ENCODE measurements at regions not wholly inside any gene's neighbourhood (a gene's known extent, or its start where the extent isn't known, plus 50 kb on each side); places are given as distances from the start of the nearest gene placed in this dataset.

DNA sequence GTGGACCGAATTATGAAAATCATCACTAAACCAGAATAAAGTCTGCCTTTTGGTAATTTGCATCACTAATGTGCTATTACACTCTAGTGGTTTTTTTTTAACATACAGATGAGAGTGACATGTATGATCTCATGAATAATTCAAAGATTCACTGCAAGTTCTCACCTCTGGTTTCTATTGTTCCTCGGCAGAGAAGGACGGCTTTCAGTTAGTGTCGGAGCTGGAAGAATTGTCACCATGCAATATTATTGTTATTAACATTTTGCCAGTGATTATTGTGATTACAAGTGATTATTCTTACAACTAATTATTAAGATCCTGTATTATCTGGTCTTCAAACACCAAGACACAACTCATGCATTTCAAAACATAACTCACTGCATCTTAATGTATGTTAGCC is 366.6 kb upstream of the RPS23 start:
- H3K27ac ChIP-seq (ENCODE audit: low read depth, low read length) = no peak overlapping the region
- H3K4me2 ChIP-seq (ENCODE audit: low read length) = no peak overlapping the region
- no peaks in the 10 kb centered on the region for H4K20me1 ChIP-seq (ENCODE audit: insufficient read depth, low read length)
- peaks cover 6% of the 10 kb centered on the region for H3K4me1 ChIP-seq (ENCODE audit: insufficient read depth, low read length)
- FAIRE-seq (no peak), DNase-seq (ENCODE audit: low read depth) (no peak)
- no peaks in the 10 kb centered on the region for H3K9me3 Mint-ChIP-seq (ENCODE audit: unreplicated experiment)
- no peaks in the 10 kb centered on the region for H3K36me3 Mint-ChIP-seq (ENCODE audit: low read depth, unreplicated experiment)
- H3K4me1 Mint-ChIP-seq (ENCODE audit: low read depth, unreplicated experiment) = peaks cover 2% of the 10 kb centered on the region
- H3K27ac Mint-ChIP-seq (ENCODE audit: unreplicated experiment) = no peak overlapping the region
- H2AFZ ChIP-seq (ENCODE audit: low read depth, low read length) = no peak overlapping the region
- TF ChIP-seq, protein P1, sequence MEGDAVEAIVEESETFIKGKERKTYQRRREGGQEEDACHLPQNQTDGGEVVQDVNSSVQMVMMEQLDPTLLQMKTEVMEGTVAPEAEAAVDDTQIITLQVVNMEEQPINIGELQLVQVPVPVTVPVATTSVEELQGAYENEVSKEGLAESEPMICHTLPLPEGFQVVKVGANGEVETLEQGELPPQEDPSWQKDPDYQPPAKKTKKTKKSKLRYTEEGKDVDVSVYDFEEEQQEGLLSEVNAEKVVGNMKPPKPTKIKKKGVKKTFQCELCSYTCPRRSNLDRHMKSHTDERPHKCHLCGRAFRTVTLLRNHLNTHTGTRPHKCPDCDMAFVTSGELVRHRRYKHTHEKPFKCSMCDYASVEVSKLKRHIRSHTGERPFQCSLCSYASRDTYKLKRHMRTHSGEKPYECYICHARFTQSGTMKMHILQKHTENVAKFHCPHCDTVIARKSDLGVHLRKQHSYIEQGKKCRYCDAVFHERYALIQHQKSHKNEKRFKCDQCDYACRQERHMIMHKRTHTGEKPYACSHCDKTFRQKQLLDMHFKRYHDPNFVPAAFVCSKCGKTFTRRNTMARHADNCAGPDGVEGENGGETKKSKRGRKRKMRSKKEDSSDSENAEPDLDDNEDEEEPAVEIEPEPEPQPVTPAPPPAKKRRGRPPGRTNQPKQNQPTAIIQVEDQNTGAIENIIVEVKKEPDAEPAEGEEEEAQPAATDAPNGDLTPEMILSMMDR (IDR thresholded peaks at IDR 0.05; ENCODE audit: insufficient read depth, low read depth, low read length) = no peak
- TF ChIP-seq EZH2 (IDR thresholded peaks at IDR 0.05; ENCODE audit: insufficient read depth, low read length) = no peak
- H3K36me3 ChIP-seq (ENCODE audit: insufficient read depth, low read length) = no peaks in the 10 kb centered on the region
- no peaks in the 10 kb centered on the region for H3K79me2 ChIP-seq (ENCODE audit: insufficient read depth, low read length)
- no peak overlapping the region for H3K4me3 Mint-ChIP-seq (ENCODE audit: unreplicated experiment)
- no peak overlapping the region for H3K4me3 ChIP-seq (ENCODE audit: insufficient read depth, low read depth, low read length)
- H3K9ac ChIP-seq (ENCODE audit: low read length) = no peak overlapping the region
- no peaks in the 10 kb centered on the region for H3K9me3 ChIP-seq (ENCODE audit: insufficient read depth, low read depth, low read length)
- no peaks in the 10 kb centered on the region for H3K27me3 ChIP-seq (ENCODE audit: insufficient read depth, low read length)
- no peaks in the 10 kb centered on the region for H3K27me3 Mint-ChIP-seq (ENCODE audit: low read depth, unreplicated experiment)

DNA sequence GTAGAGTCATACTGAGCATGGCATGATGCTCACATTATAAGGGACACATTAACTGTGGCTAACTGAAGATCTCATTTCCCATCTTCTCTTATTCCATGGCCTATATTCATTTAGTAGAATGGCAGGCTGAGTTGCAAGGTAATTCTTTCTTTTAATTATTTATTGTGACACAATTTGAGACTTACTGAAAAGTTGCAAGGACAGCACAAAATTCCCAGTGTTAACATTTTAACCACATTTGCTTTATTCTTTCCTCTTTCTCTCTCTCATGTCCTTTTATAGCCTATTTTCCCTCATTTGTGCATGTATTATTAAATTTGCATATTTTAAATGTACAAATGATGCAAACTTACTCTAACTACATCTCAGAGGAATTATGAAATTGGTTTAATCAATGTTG is 366.1 kb upstream of the RPS23 start:
- Histone ChIP-seq H3K4me1 (ENCODE audit: insufficient read depth, low read length) (peaks cover 6% of the 10 kb centered on the region), H4K20me1 (ENCODE audit: insufficient read depth, low read length) (no peaks in the 10 kb centered on the region), H3K4me2 (ENCODE audit: low read length) (no peak overlapping the region), H3K36me3 (ENCODE audit: insufficient read depth, low read length) (no peaks in the 10 kb centered on the region), H3K27ac (ENCODE audit: low read depth, low read length) (no peak overlapping the region), H3K4me3 (ENCODE audit: insufficient read depth, low read depth, low read length) (no peak overlapping the region), H3K9me3 (ENCODE audit: insufficient read depth, low read depth, low read length) (no peaks in the 10 kb centered on the region), H3K79me2 (ENCODE audit: insufficient read depth, low read length) (no peaks in the 10 kb centered on the region), H2AFZ (ENCODE audit: low read depth, low read length) (no peak overlapping the region), H3K27me3 (ENCODE audit: insufficient read depth, low read length) (no peaks in the 10 kb centered on the region), H3K9ac (ENCODE audit: low read length) (no peak overlapping the region)
- Mint-ChIP-seq H3K36me3 (ENCODE audit: low read depth, unreplicated experiment) (no peaks in the 10 kb centered on the region), H3K9me3 (ENCODE audit: unreplicated experiment) (no peaks in the 10 kb centered on the region), H3K27ac (ENCODE audit: unreplicated experiment) (no peak overlapping the region), H3K4me3 (ENCODE audit: unreplicated experiment) (no peak overlapping the region), H3K27me3 (ENCODE audit: low read depth, unreplicated experiment) (no peaks in the 10 kb centered on the region), H3K4me1 (ENCODE audit: low read depth, unreplicated experiment) (peaks cover 4% of the 10 kb centered on the region)
- DNase-seq (ENCODE audit: low read depth) (no peak), FAIRE-seq (no peak)
- no peak for TF ChIP-seq EZH2 (IDR thresholded peaks at IDR 0.05; ENCODE audit: insufficient read depth, low read length)
- TF ChIP-seq, protein P1 (IDR thresholded peaks at IDR 0.05; ENCODE audit: insufficient read depth, low read depth, low read length) = no peak

DNA sequence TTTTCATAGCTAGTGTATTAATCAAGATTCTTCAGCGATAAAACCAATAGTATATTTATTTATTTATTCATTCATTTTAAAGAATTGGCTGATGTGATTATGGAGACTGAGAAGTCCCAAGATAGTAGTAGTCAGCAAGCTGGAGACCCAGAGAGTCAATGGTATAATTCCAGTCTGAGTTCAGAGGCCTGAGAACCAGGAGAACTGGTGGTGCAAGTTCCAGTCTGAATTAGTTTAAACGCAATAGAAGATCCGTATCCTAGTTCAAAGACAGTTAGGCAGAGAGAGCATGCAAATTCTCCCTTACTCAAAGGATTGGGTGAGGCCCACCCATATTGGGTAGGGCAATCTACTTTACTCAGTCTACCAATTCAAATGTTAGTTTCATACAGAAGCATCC is 364.2 kb upstream of the RPS23 start:
- H3K4me1 Mint-ChIP-seq (ENCODE audit: low read depth, unreplicated experiment) = peaks cover 4% of the 10 kb centered on the region
- Histone ChIP-seq H2AFZ (ENCODE audit: low read depth, low read length) (no peak overlapping the region), H3K4me3 (ENCODE audit: insufficient read depth, low read depth, low read length) (no peak overlapping the region), H3K4me1 (ENCODE audit: insufficient read depth, low read length) (peaks cover 6% of the 10 kb centered on the region), H3K9ac (ENCODE audit: low read length) (no peak overlapping the region), H3K4me2 (ENCODE audit: low read length) (no peak overlapping the region), H3K9me3 (ENCODE audit: insufficient read depth, low read depth, low read length) (no peaks in the 10 kb centered on the region), H3K27ac (ENCODE audit: low read depth, low read length) (no peak overlapping the region), H4K20me1 (ENCODE audit: insufficient read depth, low read length) (no peaks in the 10 kb centered on the region), H3K36me3 (ENCODE audit: insufficient read depth, low read length) (no peaks in the 10 kb centered on the region), H3K79me2 (ENCODE audit: insufficient read depth, low read length) (no peaks in the 10 kb centered on the region), H3K27me3 (ENCODE audit: insufficient read depth, low read length) (no peaks in the 10 kb centered on the region)
- no peak overlapping the region for H3K4me3 Mint-ChIP-seq (ENCODE audit: unreplicated experiment)
- FAIRE-seq (no peak), DNase-seq (ENCODE audit: low read depth) (no peak)
- no peak overlapping the region for H3K27ac Mint-ChIP-seq (ENCODE audit: unreplicated experiment)
- H3K36me3 Mint-ChIP-seq (ENCODE audit: low read depth, unreplicated experiment) = no peaks in the 10 kb centered on the region
- no peaks in the 10 kb centered on the region for H3K9me3 Mint-ChIP-seq (ENCODE audit: unreplicated experiment)
- H3K27me3 Mint-ChIP-seq (ENCODE audit: low read depth, unreplicated experiment) = no peaks in the 10 kb centered on the region
- TF ChIP-seq EZH2 (IDR thresholded peaks at IDR 0.05; ENCODE audit: insufficient read depth, low read length) = no peak
- TF ChIP-seq, protein P1 (IDR thresholded peaks at IDR 0.05; ENCODE audit: insufficient read depth, low read depth, low read length) = no peak
